Suprapubic skin (tissue), 3 donors: ENCODE measurements at regions not wholly inside any gene's neighbourhood (a gene's known extent, or its start where the extent isn't known, plus 50 kb on each side); places are given as distances from the start of the nearest gene placed in this dataset.

Experiments
- CTCF ChIP-seq, 2 donors: fragments of 200-600 bp in 1 of 2; fragments of 450-650 bp in 1 of 2; sonication (generic) in 1 of 2; IDR thresholded peaks; one replicate each; pipeline ENCODE4 v1.5.1; 2016 to 2019; ENCODE audit warnings: antibody characterized with exemption in 2 of 2, mild to moderate bottlenecking in 1 of 2, moderate library complexity in 1 of 2
- EP300 ChIP-seq: sonication (generic); formaldehyde crosslinking; IDR thresholded peaks from one replicate; pipeline ENCODE4 v1.6.1; 2017; ENCODE audit warnings: antibody characterized with exemption
- POLR2A ChIP-seq, 2 donors: fragments of 450-650 bp; IDR thresholded peaks; one replicate each; pipeline ENCODE4 v1.6.1; 2017; ENCODE audit warnings: antibody characterized with exemption in 2 of 2, mild to moderate bottlenecking in 2 of 2, moderate library complexity in 2 of 2

- TF ChIP-seq POLR2A (IDR thresholded peaks at IDR 0.05): no peak
- no peak for TF ChIP-seq CTCF (IDR thresholded peaks at IDR 0.05)
- TF ChIP-seq EP300: no peak
Measured at GRCh38 chr18:10147752-10148151, 233.9 kb downstream of the VAPA start.
